ENCODE measurements at regions not wholly inside any gene's neighbourhood (a gene's known extent, or its start where the extent isn't known, plus 50 kb on each side); places are given as distances from the start of the nearest gene placed in this dataset.
A peak's percentile ranks its signal among the peaks of the same experiment; 100 is the strongest.
"Not testable (repeated sequence)": the region's sequence is repeated elsewhere in the genome, so short reads cannot be mapped to it uniquely, and the experiment has no call there.

DNA sequence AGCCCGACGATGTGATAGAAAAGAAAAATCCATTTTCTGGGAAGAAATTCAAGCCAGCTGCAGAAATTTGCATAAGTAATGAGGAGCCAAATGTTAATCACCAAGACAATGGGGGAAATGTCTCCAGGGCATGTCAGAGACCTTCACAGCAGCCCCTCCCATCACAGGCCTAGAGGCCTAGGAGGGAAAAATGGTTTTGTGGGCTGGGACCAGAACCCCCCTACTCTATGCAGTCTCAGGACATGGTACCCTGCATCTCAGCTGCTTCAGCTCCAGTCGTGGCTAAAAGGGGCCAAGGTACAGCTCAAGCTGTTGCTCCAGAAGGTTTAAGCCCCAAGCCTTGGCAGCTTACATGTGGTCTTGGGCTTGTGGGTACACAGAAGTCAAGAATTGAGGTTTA, 155.5 kb upstream of the FOXQ1 start:
- DNase-seq = not testable (repeated sequence)

DNA sequence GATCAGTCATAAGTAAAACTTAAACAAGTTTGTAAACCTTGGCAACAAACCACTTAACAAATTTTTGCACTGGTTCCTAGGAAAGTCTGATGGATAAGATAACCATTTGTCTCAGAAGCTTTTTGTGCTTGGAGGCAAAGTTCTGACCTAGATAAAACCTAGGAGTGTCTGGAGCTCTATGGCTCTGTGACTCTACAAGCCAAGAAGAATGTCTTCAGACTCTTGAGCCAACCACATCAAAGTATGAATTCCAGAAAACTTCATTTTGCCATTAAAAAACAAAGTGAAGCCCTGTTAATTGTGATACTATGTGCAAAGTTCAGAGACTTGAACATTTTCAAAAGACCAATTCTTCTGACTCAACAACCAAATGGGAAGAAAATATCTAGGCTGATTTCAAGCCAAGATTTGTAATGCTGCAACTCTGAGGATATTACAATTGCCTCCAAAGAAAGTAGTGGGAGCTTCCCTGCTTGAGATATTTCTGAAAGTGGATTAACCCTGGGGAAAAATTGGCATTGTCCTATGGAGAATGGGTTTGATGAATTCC, 158.1 kb upstream of the FOXQ1 start:
- DNase-seq = no peak

DNA sequence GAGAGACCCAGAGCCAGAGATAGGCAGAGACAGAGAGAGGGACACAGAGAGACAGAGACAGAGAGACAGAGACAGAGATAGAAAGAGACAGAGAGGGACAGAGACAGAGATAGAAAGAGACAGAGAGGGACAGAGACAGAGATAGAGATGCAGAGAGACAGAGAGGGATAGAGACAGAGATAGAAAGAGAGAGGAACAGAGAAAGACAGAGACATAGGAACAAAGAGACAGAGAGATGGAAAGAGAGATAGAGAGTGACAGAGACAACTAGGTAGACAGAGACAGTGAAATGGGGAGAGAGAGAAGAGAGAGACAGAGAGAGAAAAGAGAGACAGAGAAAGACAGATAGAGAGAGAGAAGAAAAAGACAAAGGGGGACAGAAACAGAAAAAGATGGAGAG, 165.4 kb upstream of the FOXQ1 start:
- no peak for DNase-seq

DNA sequence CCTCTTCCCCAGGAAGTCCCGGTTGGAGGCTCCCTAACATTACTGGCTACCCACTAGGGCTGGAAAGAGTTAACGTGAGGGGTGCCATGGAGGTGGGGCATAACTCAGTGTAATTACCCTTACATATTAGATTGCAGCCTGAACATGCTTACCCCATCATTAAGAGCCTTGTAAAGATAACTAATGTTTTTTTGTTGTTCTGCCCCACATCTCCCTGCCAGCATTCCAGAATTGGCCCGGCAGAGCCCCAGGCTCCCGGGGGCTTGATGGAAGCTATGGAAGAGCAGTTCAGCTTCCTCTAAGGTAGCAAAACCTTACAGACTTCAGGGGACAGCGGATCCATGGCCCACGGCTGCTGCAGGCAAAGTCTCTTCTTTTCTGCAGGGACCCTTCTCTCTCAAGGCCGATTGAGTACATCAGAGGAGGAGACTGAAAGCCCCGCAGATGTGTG, 166.1 kb upstream of the FOXQ1 start:
- no peak for DNase-seq

DNA sequence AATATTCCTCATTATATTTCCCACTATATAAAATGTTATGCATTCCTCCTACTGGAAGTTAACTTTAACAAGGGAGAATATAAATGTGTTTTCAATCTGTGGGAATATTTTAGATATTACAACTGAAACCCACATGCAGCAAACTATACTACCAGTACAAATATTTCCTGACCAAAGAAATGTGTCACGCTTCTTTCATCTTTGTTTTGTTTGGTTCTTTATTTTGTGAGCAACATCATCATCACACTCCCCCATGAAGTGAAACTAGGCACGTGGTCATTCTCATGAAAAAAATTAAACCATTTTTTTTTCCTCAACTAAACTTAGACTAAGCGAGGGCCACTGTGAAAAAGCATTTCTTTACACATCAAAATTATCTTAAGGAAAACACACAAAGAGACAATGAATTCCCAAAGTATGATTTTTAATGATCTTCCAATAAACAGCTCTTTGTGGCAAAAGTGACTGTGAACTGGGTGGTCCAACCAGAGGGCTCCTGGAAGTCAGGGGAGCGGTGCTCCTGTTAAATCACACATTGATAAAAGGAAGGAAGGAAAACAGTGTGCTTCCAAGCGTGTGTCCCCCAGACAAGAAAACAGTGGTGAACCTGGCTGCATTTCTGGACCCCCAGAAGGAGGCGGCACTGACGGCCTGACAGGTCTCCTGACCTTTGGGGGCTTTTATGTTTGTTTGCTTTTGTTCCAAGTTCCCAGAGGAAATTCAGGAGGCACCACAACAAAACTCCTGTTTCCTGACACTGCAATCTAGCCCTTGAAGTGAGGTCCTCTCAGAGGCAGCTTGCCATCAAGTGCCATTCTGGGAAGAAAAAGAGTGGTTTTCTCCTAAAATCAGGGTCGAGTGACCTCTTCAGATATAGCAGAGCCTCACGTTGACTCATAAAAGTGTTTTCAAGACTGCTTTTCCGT, 166.8 kb upstream of the FOXQ1 start:
- no peak for DNase-seq

DNA sequence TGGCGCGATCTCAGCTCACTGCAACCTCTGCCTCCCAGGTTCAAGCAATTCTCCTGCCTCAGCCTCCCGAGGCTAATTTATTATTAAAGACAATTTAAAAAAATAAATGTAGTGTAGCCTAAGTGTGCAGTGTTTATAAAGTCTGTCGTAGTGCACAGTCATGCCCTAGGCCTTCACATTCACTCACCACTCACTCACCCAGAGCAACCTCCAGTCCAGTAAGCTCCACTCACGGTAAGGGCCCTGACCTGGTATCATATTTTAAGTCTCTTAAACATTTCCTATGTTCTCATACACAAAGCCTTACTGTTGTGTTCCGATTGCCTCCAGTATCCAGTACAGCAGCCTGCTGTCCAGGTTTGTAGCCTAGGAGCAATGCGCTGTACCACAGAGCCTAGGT, 168.2 kb upstream of the FOXQ1 start:
- DNase-seq = no peak

DNA sequence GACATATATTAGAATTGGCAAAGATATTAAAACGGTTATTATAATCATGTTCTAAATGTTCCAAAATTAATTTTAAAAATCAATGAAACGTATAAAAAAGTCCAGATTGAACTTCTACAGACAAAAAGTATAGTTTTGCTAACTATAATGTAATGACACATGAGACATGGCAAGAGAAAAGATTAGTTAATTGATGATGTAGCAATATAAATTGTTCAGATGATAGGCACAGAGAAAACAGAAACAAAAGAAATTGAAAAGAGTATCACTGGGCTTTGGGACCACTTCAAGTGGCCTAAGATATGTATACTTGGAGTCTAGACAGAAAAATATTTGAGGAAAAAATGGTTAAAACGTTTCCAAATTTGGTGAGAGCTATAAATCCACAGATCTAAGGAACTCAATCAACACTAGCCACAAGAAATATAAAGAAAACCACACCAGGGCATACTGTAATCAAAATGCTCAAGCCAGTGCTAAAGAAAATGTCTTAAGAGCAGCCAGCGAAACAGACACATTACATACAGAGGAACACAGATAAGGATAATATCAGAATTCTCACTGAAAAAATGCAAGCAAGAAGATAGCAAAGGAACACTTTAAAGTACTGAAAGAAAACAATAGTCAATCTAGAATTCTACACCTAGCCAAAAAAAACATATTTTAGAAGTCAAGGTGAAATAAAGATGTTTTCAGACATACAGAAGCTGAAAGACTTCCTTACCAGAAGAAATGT, 172.6 kb upstream of the FOXQ1 start:
- DNase-seq = no peak

DNA sequence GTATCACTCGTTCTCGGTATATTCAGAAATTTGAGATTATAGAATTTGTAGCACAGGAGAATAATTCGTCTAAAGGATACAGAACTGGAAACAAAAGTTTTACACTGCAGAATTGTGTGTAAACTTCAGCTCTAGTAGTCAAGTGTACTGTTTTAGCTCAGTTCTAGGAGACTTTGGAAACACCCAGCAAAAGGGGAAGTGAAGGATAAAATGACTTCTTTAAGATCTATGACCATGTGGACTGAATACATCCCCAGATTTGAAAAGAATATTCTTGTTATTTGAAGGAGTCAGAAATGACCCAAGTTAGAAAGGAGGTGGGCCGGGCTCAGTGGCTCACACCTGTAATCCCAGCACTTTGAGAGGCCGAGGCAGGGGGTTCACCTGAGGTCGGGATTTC, 174.0 kb upstream of the FOXQ1 start:
- DNase-seq = no peak

DNA sequence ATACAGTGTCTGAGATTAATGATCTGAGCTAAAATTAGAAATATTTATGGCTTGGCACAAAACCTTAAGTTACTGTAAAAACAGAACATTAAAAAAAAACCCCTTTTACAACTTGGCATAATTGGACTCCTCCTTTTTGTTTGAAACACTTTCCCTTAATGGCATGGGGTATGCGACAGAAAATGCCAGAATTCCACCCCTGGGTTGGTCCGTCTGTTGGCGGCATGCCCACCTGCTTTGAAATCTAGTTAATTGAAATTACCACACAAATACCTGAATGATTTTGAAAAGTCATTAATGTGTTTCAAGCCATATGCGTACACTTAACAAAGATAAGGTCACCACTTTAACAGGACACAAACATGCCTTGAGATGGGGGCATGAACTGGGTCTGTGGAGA, 175.1 kb upstream of the FOXQ1 start:
- peak in 2 of 56 donors; percentile 11 to 27 for DNase-seq

DNA sequence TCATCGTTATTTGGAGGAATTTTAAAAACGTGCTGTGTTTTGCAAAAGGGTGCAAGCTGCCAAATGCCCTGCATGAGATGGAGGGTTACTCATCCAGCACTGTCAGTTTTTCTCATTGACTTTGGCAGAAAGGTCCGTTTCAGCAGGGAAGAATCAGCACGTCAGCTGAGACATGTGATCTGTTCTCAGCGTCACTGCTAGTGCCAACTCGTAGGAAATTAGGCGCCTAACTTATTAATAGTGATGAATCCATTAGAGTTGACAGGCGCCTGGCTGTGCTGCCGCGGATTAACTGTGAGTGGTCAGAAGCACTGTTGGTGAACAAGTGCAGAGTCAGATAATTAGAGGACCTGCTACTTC, 175.5 kb upstream of the FOXQ1 start:
- DNase-seq = peak in 36 of 56 donors; percentile 2 to 82 (median 23)

DNA sequence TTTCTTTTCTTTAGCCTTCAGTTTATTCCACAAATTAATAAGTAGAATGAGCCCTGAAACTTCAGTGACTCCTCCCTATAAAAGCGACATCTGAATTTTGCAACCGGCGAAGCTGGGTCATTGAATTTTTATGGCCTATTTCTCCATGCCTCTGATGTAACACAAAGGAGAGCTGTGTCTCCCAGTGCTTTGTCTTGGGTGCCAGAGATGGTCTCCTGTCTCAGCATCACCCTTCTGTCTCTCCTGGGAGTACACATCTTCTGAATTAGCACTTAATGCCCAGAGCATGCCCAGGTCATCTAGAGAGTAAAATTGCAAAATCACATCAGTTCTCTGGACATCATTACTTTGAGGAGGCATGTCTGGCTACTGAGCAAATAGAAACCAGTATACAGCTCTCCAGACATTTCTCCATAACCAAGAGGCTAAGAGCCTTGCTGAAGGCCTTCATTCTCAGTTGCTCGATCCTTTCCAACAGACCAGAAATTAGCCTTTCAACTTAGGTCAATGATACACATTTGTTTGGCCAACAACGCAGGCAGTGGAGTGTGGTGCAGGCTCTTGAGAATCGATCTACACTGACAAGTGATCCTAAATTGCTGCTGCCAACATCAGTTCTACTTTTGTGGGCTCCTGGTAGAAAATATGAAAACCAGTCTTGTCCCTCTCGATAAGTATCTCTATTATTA, 176.0 kb upstream of the FOXQ1 start:
- no peak for DNase-seq

DNA sequence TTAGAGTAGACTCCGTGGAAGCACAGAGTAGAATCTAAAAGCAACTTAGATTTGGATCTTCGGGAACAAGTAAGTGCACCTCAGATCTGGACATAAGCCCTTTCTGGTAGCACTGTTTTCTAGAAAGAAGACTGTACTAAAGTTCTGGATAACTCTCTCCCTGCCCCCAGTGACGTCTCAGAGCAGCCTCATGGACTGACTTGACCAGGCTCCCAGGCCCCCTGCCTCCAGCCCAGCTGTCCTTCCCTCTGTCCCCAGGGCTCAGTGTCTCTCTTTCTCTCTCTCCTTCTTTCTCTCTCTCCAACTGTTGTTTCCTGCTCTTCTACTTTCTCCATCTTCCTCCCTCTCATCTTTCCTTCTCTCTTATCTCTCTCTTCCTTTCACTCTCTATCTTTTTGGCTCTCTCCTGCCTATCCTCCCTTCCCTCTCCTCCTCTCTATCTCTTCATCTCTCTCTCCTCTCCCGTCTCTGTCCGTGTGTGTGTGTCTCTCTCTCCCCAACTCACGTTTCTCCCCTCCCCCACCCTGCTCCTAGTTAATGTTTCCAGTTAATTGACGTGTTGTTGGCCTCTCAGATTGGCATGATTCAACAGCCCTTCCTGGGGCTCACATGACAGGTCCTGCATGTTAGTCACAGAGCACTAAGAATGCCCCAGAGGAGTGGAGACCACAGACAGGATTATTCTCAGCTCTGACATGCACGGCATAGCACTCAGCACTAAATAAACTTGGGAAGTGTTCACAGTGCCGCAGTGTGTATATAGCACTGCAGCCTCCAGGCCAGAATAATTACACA, 180.4 kb upstream of the FOXQ1 start:
- DNase-seq = no peak

DNA sequence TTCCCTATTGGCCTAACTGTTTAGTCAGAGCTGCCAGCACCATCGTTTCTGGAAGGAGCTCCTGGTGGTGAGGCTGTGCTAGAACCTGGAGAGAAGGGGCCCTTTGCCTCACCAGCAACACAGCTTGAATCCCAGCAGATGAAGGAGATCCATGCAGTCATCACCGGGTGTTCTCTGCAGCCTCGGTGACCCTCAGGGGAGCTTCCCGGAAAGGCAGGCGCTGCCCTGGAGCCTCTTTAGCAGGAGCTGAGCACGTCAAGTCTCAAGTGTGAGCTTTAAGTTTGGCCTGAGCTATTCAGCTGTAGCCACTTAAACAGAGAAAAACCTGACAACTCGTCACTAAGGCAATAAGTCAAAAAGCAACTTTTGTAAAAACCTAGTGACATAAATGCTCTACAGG, 181.2 kb upstream of the FOXQ1 start:
- no peak for DNase-seq

DNA sequence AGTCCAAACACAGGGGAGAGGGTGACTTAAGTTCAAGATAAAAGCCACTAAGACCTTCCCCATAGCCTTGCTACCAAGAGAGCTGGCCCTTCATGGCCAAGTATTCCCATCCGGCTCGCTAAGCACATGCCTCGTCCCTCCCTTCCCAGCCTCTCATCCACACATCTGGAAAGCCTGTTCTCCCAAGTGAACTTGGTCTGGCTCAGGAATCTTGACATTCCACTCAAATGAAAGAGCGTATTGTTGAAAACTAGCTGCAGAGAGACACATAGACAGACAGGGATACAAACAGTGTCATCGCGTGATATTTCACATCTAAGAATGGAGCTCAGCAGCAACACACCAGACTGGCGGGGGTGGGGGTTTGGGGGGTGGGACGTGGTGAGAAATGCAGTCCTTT, 182.8 kb upstream of the FOXQ1 start:
- DNase-seq = no peak

DNA sequence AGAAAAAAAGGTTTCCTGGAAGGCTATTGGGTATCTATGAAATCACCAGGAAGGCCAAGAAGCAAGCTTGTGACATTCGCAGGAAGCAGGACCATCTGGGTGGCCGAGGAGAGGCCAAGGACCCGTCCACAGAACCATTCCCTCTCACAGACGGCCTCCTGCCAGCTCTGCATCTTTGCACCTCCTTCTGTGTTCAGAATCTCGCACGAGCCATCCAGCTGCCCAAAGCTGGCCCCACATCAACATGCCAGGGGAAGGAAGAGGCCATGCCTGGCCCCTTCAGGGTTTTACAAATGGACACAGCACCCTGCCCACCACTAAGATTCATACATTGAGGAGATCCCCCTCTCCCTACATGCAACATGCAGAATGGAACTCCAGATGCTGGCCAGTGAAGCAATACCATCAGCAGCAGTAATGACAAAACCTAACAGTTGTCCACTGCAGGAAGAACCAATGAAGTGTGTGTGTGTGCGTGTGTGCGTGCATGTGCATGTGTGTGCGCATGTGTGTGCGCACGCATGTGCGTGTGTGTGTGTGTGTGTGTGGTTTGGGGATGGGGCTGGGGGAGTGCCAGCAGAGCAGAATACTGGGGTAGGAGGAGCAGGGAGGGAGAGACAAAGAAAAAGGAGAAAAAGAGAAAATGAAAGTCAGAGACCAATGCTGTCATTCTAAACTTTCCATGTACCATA, 184.2 kb upstream of the FOXQ1 start:
- no peak for DNase-seq

DNA sequence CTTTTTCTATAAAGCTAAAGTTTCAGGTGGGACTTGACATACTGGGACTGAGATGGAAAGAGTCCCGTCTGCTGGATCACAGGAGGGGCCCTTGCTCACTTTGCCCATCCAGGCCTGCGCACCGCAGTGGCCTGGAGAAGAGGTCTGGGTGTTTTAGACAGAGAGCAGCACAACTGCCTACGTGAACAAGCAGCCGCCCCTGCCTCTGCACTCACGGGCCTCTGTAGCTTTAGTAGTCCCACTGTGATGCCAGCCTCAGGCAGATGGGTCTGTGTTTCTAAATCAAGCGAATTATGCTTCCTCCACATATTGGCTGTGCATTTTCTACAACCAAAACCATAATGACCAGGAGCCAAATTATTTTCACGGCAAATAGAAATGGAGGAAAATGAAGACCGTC, 184.8 kb upstream of the FOXQ1 start:
- no peak for DNase-seq

DNA sequence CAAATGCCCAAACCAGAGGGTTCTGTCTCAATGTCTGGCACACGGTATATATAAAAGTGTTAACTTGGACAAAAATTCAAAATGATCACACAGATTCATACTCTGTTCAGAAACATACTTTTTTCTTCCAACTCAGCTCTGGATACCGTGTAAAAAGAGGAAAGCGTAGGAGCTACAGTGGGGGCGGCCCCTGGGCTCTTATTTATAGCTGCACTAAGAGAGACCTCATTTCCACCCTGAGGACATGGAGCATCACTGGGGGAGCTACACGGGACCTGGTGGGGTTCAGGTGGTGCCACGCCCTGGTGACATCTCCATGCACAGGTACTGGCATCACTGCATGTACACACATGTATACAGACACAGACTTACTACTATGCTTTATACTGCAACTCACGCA, 185.9 kb upstream of the FOXQ1 start:
- peak in 1 of 56 donors; percentile 1 for DNase-seq

DNA sequence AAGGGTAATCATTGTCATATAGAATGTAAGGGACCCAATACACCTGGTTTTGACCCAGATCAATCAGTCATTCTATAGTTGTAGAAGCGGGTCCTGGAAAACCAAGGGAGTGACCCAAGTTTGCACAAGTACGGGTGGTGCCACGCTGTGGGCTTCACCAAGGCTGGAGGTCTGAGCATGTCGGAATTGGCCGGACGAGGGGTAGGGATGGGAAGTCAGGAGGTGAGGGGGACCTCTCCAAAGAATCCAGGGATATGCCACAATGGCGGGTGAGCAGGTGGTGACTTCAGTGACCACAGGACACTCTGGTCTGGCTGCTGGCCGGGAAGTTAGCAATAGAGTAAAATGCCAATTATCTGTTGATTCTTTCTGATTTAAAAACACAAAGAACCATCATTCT, 186.6 kb upstream of the FOXQ1 start:
- DNase-seq = no peak

DNA sequence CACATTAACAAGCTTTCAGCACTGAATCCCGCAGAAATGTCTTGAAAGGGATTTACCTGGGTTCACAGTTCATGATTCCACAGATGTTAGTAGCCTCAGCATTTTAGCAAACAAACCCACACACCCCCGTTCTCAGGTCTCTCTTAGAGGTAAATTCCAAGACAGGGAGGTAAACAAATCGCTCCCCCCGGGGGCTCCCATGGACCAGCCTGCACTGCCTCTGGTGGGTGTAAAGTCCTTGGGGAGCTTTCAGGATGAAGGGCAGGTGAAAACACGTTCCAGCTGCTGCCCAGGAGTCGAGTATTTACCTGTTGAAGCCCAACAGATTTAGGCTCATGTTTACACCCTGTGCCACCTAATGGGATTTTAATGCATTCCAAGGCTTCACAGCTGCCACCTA, 187.0 kb upstream of the FOXQ1 start:
- no peak for DNase-seq
